ENCODE measurements at regions not wholly inside any gene's neighbourhood (a gene's known extent, or its start where the extent isn't known, plus 50 kb on each side); places are given as distances from the start of the nearest gene placed in this dataset.

- BruUV-seq (replicated peaks): no TSS peak
- no peak for TF ChIP-seq EZH2phosphoT487 (IDR thresholded peaks at IDR 0.05; ENCODE audit: borderline replicate concordance, low read depth, low read length)
- TF ChIP-seq CTCF (conservative IDR thresholded peaks at IDR 0.05; ENCODE audit: low read length): no peak
- ChIA-PET POLR2A (interaction anchor here (1.2 to 3.1 kb wide), 3 partner anchors 11 to 22 kb away, joined by 3 to 20 read pairs (median 9); no protein-coding TSS in a partner anchor), CTCF (ENCODE audit: unreplicated experiment) (no interaction called here)
- Histone ChIP-seq H4K20me1 (ENCODE audit: insufficient read depth, low read length) (no peaks in the 10 kb centered on the region), H3K9me3 (ENCODE audit: low read length) (no peaks in the 10 kb centered on the region), H3K4me1 (ENCODE audit: insufficient read depth, low read length, poor library complexity, severe bottlenecking) (peaks cover 47% of the 10 kb centered on the region), H3K27ac (ENCODE audit: low read depth, low read length, poor library complexity, severe bottlenecking) (no peak overlapping the region), H3K79me2 (ENCODE audit: insufficient read depth, low read depth, low read length) (no peaks in the 10 kb centered on the region), H3K36me3 (ENCODE audit: insufficient read depth, low read length) (no peaks in the 10 kb centered on the region), H3K4me3 (ENCODE audit: low read depth, low read length, poor library complexity, severe bottlenecking) (no peak overlapping the region), H3K4me2 (ENCODE audit: low read length) (no peak overlapping the region), H3K9me2 (ENCODE audit: insufficient read depth, low read length) (no peaks in the 10 kb centered on the region), H2AFZ (ENCODE audit: low read length) (no peak overlapping the region)
- intact Hi-C loops (cut with micrococcal nuclease; ENCODE audit: unreplicated experiment): no loop called here
- no peak for DNase-seq (ENCODE audit: low spot score)
These were observed 100.0 kb upstream of the CXCR4 start for GRCh38 chr2:136217996-136218395.

GRCh38 chr2:136215908-136216472, 98.0 kb upstream of the CXCR4 start:
- no peak for DNase-seq (ENCODE audit: low spot score)
- no peaks in the 10 kb centered on the region for H4K20me1 ChIP-seq (ENCODE audit: insufficient read depth, low read length)
- CTCF ChIA-PET (ENCODE audit: unreplicated experiment): interaction anchor here (0.8 to 1.1 kb wide), 2 partner anchors 8 to 10 kb away, joined by 3 to 4 read pairs; no protein-coding TSS in a partner anchor
- BruUV-seq (replicated peaks): no TSS peak
- POLR2A ChIA-PET: interaction anchor here (0.6 to 3.1 kb wide), 5 partner anchors 9 to 262 kb away, joined by 3 to 20 read pairs (median 9); no protein-coding TSS in a partner anchor
- no peak overlapping the region for H3K4me2 ChIP-seq (ENCODE audit: low read length)
- H3K27ac ChIP-seq (ENCODE audit: low read depth, low read length, poor library complexity, severe bottlenecking): no peak overlapping the region
- H2AFZ ChIP-seq (ENCODE audit: low read length): no peak overlapping the region
- H3K79me2 ChIP-seq (ENCODE audit: insufficient read depth, low read depth, low read length): no peaks in the 10 kb centered on the region
- peaks cover 5% of the 10 kb centered on the region; the same call in 1 of the 2 replicates for H3K9me3 ChIP-seq (ENCODE audit: low read length)
- H3K4me1 ChIP-seq (ENCODE audit: insufficient read depth, low read length, poor library complexity, severe bottlenecking): peaks cover 55% of the 10 kb centered on the region
- TF ChIP-seq EZH2phosphoT487 (IDR thresholded peaks at IDR 0.05; ENCODE audit: borderline replicate concordance, low read depth, low read length) (no peak), CTCF (conservative IDR thresholded peaks at IDR 0.05; ENCODE audit: low read length) (no peak)
- H3K36me3 ChIP-seq (ENCODE audit: insufficient read depth, low read length): peaks cover under 1% of the 10 kb centered on the region; the same call in 1 of the 2 replicates
- no peak overlapping the region for H3K4me3 ChIP-seq (ENCODE audit: low read depth, low read length, poor library complexity, severe bottlenecking)
- H3K9me2 ChIP-seq (ENCODE audit: insufficient read depth, low read length): no peaks in the 10 kb centered on the region
- intact Hi-C loops (cut with micrococcal nuclease; ENCODE audit: unreplicated experiment): no loop called here

GRCh38 chr2:136215449-136215848, 97.5 kb upstream of the CXCR4 start:
- ChIA-PET POLR2A (interaction anchor here (0.6 to 3.1 kb wide), 3 partner anchors 8 to 262 kb away, joined by 3 to 20 read pairs (median 7); no protein-coding TSS in a partner anchor), CTCF (ENCODE audit: unreplicated experiment) (interaction anchor here (0.8 kb wide), 1 partner anchor 11 kb away, joined by 3 read pairs; no protein-coding TSS in a partner anchor)
- intact Hi-C loops (cut with micrococcal nuclease; ENCODE audit: unreplicated experiment): no loop called here
- Histone ChIP-seq H3K9me2 (ENCODE audit: insufficient read depth, low read length) (no peaks in the 10 kb centered on the region), H3K4me3 (ENCODE audit: low read depth, low read length, poor library complexity, severe bottlenecking) (no peak overlapping the region), H3K9me3 (ENCODE audit: low read length) (peaks cover 11% of the 10 kb centered on the region; the same call in 1 of the 2 replicates), H3K4me1 (ENCODE audit: insufficient read depth, low read length, poor library complexity, severe bottlenecking) (peaks cover 55% of the 10 kb centered on the region), H4K20me1 (ENCODE audit: insufficient read depth, low read length) (no peaks in the 10 kb centered on the region), H3K27ac (ENCODE audit: low read depth, low read length, poor library complexity, severe bottlenecking) (no peak overlapping the region), H2AFZ (ENCODE audit: low read length) (no peak overlapping the region), H3K79me2 (ENCODE audit: insufficient read depth, low read depth, low read length) (no peaks in the 10 kb centered on the region), H3K4me2 (ENCODE audit: low read length) (no peak overlapping the region), H3K36me3 (ENCODE audit: insufficient read depth, low read length) (peaks cover 6% of the 10 kb centered on the region; the same call in 1 of the 2 replicates)
- TF ChIP-seq EZH2phosphoT487 (IDR thresholded peaks at IDR 0.05; ENCODE audit: borderline replicate concordance, low read depth, low read length): no peak
- TF ChIP-seq CTCF (conservative IDR thresholded peaks at IDR 0.05; ENCODE audit: low read length): no peak
- BruUV-seq (replicated peaks): no TSS peak
- no peak for DNase-seq (ENCODE audit: low spot score)
